GM18519 (cell line): ENCODE measurements at regions not wholly inside any gene's neighbourhood (a gene's known extent, or its start where the extent isn't known, plus 50 kb on each side); places are given as distances from the start of the nearest gene placed in this dataset.

ENCODE experiments used
- ATAC-seq: cut with Tn5 transposase; IDR thresholded peaks from one replicate; pipeline ENCODE4 v1.9.1; 2021; ENCODE audit warnings: mild to moderate bottlenecking, moderate library complexity; ENCODE audit not compliant: unreplicated experiment, low FRiP score

GRCh38 chr20:60209048-60209447, 250.8 kb downstream of the CDH26 start:
- ATAC-seq: no peak

DNA sequence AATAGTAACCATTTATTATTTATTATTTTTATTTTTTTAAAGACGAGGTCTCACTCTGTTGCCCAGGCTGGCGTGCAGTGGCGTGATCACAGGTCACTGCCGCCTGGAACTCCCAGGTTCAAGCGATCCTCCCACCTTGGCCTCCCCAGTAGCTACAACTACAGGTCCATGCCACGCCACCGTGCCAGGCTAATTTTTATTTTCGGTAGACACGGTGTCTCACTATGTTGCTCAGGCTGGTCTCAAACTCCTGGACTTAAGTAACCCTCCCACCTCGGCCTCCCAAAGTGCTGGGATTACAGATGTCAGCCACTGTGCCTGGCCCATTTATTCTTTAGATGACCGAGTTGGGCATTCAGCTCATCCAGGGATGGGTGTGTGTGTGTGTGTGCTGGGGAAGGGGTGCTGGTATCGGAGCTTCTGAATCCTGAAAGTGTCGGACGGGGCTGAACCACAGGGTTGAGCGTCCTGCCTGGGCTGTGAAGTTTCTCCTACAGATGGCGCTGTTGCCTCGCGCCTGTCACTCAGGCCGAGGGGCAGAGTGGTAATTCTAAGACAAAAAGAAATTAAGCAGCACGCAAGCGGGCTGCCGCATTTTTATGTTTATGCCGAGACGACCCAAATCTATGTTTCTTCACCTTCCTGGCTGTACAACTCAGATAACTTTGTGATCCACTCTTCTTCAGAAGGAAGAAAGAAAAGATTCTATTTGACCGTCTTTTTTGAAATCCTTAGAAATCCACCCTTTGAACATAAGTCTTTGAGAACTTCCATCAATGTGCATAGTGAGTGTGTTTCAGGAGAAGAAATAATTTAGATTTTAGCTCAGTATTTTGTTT, 252.8 kb downstream of the CDH26 start:
- ATAC-seq: no peak

DNA sequence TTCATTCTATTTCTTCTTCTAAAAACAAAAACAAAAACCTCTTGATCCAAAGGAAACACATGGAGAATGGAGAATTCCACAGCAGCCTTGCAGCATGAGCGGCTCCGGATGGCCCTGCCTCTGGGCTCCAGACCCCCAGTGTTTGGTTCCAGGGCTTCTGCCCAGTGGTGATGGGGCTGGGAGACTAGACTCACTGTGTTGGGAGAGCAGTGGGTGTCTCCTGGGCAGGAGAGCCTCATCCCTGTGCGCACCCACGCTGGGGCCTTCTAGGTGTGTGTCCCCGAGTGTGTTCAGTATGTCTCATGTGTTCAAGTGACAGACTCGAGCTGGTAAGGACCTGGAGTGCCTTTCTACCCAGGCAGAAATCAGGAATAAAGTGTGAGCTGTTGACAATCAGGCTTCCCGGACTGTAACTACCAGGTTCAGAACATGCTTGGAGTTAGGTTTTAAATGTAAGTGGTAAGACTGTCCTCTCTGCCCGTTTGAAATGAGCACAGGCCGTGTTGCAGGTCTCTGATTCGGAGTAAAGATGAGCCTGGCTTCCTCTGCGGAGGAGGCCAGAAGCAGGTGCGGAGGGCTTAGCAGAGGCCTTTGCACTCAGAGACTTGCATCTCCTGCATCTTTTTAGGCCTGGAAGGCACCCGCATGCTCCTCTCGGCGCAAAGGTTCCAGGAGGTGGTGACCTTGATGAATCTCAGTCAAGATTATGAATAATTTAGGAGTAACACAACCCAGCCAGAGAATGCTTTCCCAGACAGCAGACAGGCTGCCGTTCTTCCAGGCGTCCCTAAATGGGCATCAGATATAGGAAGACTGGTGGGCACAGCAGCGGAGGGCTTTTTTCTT, 253.6 kb downstream of the CDH26 start:
- no peak for ATAC-seq

DNA sequence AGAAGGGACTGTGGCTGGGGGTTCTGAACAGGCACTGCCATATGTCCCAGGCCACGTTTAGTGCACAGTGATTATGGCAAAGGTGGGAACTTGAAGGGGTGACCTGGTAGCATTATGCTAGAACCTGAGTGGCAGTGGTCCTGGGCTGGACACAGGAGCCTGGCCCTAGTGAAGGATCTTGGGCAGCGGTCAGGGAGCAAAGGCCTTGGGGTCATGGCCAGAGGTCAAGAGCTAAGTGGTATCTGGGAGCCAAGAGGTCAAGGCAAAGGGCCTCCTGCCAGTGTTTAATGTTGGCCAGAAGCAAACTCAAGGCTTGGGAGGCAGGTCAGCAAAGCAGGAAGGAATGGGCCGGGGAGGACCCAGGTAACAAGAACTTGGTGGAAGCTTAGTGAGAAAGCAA, 254.5 kb downstream of the CDH26 start:
- no peak for ATAC-seq

DNA sequence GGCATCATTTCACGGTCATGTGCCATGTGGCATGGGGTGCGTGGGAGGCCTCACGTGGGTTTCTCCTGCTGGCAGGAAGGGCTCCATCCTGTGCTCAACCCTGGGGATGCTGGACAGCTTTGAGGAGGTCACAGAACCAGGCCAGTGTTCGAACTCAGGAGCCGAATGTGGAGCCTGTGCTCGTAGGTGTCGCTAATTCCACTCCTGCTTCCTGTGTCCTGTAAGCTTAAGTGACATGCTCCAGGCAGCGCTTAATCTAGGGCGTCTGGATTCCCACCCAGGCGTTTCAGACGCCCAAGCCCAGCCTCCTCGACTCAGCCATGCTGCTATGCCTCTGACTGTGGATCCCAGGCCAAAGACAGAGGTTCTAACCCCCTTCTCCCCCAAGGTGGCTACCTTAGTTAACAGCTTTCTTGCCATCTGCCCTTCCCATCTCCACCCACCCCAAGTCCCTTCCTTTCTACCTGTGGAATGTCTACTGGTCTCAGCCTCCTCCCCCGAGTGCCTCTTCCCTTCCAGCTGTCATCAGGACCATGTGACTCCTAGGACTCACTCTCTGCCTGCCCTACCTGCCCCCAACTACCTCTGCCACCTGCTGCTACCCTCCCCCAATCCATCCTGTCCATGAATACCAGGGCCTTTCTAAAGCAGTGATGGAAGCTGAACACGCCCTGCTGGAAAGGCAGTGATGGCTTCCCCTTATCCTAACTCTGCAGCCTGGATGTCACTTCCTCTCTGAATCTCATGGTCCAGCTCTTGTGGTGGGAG, 255.1 kb downstream of the CDH26 start:
- ATAC-seq: no peak

DNA sequence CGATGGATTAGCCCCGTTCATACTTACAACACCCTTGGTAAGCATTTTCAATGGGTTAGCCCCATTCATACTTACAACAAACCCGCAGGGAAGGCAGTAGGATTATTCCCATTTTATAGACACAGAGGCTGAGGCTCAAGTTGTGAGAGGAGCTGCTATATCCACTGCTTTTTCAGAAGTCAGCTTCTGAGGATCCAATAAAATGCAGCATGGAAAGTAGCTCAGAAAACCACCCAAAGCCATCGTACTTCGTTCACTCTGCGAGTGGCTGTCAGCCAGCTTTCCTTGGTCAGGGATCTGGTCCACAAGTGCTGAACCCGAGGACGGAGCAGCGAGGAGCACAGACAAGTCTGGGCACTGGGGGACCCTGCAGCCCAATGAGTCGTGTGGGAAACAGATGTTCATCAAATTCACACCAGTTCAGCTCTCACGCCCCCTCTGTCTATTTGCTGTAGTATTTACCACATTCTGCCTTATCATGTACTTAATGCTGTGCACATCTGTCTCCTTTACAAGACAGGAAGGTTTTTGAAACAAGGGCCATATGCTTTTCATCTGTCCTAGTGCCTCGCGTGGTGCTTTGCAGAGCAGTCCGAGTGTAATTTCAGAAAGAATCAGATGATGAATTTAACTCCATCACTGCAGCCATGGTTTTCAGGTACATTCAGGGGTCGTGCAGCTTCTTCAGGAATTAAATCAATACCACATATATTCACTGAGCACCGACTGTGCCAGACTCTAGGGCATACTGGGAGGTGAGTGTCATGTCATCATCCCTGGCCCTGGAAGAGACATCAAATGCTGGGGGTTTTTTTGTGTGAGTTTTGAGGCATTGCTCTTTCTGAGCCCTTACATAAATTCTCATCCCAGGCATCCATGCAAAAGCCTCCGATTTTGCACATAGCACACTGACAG, 256.9 kb downstream of the CDH26 start:
- ATAC-seq: no peak

DNA sequence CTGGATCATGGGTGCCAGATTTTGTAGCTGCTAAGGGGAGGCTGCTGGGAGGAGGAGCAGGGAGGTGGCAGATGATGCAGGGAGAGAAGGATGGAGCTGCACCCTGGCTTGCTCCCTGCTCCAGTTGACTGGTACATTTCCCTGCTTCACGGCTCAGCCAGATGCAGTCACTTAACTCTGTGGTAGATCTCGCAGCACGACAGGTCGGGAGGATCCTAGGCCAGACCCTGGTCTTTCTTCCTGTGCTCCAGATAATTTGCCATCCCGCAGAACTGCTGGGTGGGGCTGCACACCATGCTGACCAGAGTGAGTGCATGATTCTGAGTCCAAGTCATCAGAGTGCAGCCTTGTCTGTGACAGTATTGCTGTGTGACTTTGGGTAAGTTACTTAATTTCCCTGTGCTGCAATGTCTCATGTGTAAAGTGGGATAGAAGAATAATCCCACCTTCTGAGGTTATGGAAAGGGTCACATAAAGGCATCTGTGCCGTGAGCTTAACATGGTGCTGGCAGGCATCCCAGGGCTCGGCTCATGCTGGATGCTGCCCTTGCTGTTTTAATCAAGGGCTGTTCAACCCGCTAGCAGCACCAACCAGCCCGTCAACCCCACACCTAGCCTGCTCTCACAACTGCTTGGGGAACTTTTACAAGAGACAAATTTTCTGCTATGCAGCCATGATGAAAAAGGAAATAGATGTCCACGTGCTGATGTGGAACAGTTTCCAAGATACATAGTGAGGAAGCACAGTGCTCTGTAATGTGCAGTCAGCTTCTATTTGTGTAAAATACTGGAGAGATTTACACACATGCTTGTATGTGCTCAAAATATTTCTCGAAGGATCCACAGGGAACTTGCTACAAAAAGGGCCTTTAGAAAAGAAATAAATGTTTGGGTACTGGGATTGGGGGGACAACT, 257.9 kb downstream of the CDH26 start:
- no peak for ATAC-seq

DNA sequence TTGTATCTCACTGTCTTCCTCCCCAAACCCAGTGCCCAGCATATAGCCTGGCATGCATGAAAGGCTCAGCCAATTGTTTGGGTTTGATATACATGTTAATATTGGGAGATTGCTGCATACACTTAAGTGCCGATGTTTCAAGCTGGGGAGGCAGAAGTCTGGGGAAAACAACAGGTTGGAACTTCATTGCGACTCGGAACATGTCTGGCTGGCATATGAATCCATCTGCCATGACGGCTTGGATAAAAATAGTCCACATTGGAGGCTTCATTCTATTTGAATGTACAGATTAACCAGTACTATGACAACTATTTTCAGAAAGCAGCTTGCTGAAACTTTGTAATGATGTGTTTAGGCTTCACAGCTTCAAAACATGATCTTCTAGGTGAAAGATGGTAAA, 261.0 kb downstream of the CDH26 start:
- no peak for ATAC-seq

DNA sequence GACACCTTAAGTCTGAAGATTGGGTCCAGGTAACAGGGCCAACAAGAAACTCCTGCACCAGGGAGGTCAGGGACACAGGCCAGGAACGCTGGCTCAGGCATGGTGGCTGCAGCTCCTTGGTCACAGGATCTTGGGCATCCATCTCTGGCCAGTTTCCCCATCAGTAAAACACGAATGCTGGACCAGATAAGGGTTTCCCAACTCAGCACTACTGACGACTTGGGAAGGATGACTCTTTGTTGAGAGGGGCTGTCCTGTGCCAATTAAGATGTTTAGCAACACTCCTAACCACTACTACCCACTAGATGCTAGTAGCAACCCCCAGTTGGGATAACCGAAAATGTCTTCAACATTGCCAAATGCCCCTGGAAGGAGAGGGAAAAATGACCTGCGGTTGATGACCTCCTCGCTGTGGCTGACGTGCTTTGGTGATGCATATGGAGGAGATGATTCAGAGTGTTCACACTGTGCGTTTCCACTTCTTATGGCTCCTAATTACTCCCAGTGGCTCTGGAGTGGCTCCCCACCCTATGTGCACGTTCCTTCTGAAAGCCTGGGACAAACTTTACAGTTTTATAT, 261.9 kb downstream of the CDH26 start:
- ATAC-seq: no peak

DNA sequence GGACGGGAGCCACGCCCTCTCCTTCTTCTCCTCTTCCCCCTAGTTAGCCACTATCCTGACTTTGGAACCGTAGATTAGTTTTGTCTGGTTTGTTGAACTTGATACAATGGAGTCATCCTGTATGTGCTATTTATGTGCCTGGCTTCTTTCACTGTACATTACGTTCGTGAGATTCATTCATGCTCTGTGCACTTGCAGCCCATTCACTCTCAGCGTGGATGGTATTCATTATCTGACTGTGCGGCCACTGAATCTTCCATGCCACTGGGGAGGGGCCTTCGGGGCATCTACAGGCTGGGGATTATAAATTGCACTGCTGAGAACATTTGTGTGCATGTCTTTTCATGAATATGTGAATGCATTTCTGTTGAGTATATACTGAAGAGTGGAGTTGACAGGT, 262.5 kb downstream of the CDH26 start:
- no peak for ATAC-seq

DNA sequence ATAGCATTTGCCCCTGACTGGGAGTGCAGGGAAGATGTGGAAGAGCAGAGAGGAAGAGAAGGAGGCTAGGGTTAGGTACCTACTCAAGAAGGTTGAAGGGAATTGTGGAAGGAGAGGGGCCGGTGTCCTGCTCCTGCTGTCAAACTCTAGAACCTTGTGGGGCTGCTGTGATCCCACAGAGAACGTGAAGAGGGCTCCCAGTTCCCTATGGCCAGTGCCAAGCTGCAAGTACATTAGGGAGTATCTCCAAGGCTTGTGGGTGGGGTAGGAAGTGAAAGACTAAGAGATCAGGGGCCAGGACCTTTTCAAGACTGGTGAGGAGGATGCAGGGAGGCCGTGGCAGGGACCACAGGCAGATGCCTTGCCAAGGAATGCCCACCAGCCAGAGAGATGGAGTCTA, 263.4 kb downstream of the CDH26 start:
- no peak for ATAC-seq

DNA sequence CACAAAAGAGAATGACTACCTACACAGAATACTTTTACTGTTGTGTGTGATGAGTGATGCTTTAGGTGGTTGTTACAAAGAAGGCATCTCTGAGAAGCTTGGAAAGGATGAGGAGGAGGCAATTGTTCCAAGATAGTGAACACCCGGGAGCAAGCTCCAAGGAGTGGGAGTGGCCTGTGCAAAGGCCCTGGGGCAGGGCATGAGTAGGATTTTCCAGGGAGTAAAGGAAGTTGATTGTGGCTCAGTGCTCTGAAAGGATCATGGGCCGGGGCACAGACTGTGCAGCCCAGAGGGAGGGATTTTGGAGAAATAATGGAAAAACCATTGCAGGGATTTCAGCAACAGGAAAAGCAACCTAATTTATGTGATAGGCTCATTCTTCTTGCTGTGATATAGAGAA, 264.3 kb downstream of the CDH26 start:
- ATAC-seq: no peak

DNA sequence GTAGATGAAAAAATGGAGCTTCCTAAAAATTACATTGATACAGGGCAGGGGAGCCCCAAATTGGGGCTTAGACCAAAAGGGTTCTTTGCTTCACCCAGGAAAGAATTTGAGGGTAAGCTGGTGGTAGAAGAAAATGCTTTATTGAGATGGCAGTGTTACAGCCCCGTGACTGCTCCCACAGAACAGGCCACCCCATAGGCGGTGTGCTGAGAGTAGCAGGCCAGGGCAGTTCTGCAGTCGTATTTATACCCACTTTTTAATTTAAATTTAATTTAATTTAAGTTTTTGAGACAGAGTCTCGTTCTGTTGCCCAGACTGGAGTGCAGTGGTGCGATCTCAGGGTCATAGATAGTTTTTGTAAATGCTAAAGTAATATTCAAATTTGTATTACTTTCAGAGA, 265.0 kb downstream of the CDH26 start:
- ATAC-seq: no peak

DNA sequence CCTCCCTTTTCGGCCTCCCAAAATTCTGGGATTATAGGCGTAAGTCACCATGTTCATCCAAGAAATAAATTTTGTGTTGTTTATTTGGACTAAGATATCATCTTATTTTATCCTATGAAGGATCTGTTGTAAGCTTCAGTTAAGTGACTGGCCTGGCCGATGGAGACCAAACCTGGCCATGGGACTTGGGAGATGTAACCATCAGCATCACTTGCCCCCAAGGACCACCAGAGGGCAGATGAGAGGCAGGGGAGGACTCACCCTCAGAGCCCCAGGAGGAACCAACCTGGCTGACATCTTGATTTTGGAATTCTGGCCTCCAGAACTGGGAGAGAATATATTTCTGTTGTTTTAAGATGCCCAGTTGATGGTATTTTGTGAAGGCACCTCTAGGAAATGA, 266.7 kb downstream of the CDH26 start:
- ATAC-seq: no peak

GRCh38 chr20:60228255-60228654, 270.0 kb downstream of the CDH26 start:
- no peak for ATAC-seq

DNA sequence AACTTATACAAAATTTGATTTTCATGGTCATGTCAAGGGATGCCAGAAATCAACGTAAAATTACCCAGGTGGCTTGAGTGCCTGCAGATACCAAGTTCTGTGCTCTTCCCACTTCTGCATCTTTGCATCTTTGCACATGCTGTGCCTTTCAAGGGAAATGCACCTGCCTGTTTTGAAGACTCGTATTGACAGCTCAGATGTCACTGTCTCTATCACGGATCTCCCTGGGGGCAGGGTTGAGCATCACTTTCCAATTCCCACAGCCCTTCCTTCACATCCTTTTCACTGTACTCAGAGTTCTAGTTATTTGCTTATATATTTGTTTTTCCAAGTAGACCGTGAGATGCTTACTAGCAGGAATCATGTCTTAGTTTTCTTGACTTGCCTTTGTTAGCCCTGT, 274.2 kb downstream of the CDH26 start:
- no peak for ATAC-seq

DNA sequence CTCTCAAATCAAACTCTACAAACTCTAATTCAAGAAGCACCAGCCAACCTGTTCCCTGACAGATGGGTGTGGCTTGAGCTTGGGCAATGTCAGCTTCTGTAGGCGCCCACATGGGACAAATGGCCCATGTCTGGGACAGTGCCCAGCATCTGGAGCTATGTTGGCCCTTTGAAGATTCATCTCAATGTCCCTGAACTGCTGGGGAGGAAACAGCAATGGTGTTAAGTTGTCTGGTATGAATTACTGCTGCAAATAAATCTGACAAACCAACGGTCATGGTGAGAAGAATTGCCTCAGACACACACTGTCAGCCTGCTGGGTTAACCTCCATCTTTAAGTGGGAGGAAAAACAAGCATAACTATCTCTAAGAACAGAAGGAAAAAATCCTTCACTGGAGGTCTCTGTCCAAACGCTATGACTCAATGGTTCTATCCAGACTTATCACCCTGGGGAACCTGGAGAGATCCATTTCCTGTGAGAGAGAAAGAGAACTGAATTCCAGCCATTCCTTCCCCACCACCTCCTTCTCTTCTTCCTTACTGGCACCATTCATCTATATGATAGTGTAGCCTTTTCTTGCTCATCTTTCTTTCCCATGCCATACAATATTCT, 274.9 kb downstream of the CDH26 start:
- ATAC-seq: no peak

DNA sequence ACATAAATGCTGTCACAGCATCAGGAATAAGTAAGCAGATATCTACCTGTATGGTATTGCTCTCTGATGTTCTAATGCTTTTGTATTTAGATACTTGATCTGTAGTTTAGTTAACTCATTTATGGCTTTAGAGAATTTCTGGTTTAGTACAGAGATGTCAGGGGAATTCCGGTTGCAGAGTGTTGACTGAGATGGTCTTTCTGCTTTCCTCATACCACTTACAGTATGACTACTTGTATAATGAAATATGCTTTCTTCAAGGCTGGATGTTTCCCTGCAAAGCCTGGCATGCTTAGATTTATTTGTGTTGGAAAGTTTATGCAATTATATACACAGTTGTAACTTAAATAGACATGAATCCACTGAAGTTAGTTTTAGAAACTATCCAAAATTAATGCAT, 278.4 kb downstream of the CDH26 start:
- no peak for ATAC-seq
